ENCODE measurements at regions not wholly inside any gene's neighbourhood (a gene's known extent, or its start where the extent isn't known, plus 50 kb on each side); places are given as distances from the start of the nearest gene placed in this dataset.

GRCh38 chr17:74024871-74025531 is 178.5 kb upstream of the RPL38 start (continued):
- TF ChIP-seq ZHX2 (IDR thresholded peaks at IDR 0.05; ENCODE audit: low read depth) = no peak
- no peak for TF ChIP-seq ZHX2 (CRISPR knock-in tag; IDR thresholded peaks at IDR 0.05; ENCODE audit: borderline replicate concordance)
- TF ChIP-seq ZNF703 (CRISPR knock-in tag; IDR thresholded peaks at IDR 0.05; ENCODE audit: borderline replicate concordance) = no peak
- no peak for TF ChIP-seq NR2F6 (IDR thresholded peaks at IDR 0.05)
- TF ChIP-seq NR2F6 (CRISPR knock-in tag; IDR thresholded peaks at IDR 0.05) = peak; percentile 28; the same call in 1 of the 2 replicates
- TF ChIP-seq ZUFSP (CRISPR knock-in tag; IDR thresholded peaks at IDR 0.05; ENCODE audit: borderline replicate concordance) = no peak

All from HepG2 (cell line).